Panc1 (cell line): ENCODE measurements at regions not wholly inside any gene's neighbourhood (a gene's known extent, or its start where the extent isn't known, plus 50 kb on each side); places are given as distances from the start of the nearest gene placed in this dataset.
"Not testable (repeated sequence)": the region's sequence is repeated elsewhere in the genome, so short reads cannot be mapped to it uniquely, and the experiment has no call there.

Experiments used
- ATAC-seq: fragments of 200-7000 bp; cut with Tn5 transposase; 2 replicates; pipeline ENCODE4 v1.9.1; 2020; ENCODE audit warnings: mild to moderate bottlenecking, moderate library complexity
- BruUV-seq: library from RNA; stranded (reverse); fragments of 400-500 nt; replicated peaks from 2 replicates; lab custom pipeline; 2021; lab: Mats Ljungman, UMichigan
- CTCF ChIA-PET: fragments of 300-600 bp; sonication (Branson Sonifier 250); formaldehyde crosslinking; loops from one replicate; lab custom pipeline; 2022; ENCODE audit warnings: antibody characterized with exemption; lab: Charles Lee
- POLR2A ChIA-PET: fragments of 300-600 bp; sonication (Branson Sonifier 250); formaldehyde crosslinking; loops from one replicate; lab custom pipeline; 2022; ENCODE audit warnings: antibody characterized with exemption; lab: Charles Lee
- DNase-seq: peaks from one replicate; pipeline ENCODE4 v3.0.0-alpha.2; 2010; ENCODE audit warnings: low read depth, low spot score
- H3K27ac ChIP-seq: 2 replicates; pipeline ENCODE4 v1.5.1; 2011; ENCODE audit warnings: mild to moderate bottlenecking, low read length, inconsistent platforms
- H3K27me3 ChIP-seq: fragments of 200-500 bp; sonication (Bioruptor generic); 2 replicates; pipeline ENCODE4 v1.6.0; 2014; ENCODE audit warnings: low read length, inconsistent platforms; ENCODE audit not compliant: control insufficient read depth, insufficient read depth
- H3K36me3 ChIP-seq: fragments of 200-500 bp; sonication (Bioruptor generic); 2 replicates; pipeline ENCODE4 v1.5.1; 2014; ENCODE audit warnings: inconsistent platforms, mild to moderate bottlenecking, low read length, moderate library complexity; ENCODE audit not compliant: control insufficient read depth, insufficient read depth
- H3K4me1 ChIP-seq: 2 replicates; pipeline ENCODE4 v1.5.1; 2011; ENCODE audit warnings: inconsistent platforms, mild to moderate bottlenecking, low read length, moderate library complexity; ENCODE audit not compliant: control insufficient read depth, insufficient read depth
- H3K4me3 ChIP-seq, 2 experiments: 2 replicates each; pipeline ENCODE4 v1.5.1; 2011 to 2012; ENCODE audit warnings: low read depth in 2 of 2, low read length in 2 of 2, mild to moderate bottlenecking in 2 of 2, inconsistent platforms in 1 of 2, moderate library complexity in 1 of 2
- H3K9me3 ChIP-seq: fragments of 200-500 bp; sonication (Bioruptor generic); 2 replicates; pipeline ENCODE4 v1.5.1; 2014; ENCODE audit warnings: low read depth, mild to moderate bottlenecking, inconsistent platforms, low read length, moderate library complexity; ENCODE audit not compliant: control insufficient read depth, insufficient read depth
- POLR2AphosphoS5 ChIP-seq: IDR thresholded peaks from 2 replicates; pipeline ENCODE4 v1.6.1; 2012; ENCODE audit warnings: mild to moderate bottlenecking, low read depth, low read length, moderate library complexity
- SIN3A ChIP-seq: IDR thresholded peaks from 2 replicates; pipeline ENCODE4 v1.6.1; 2012; ENCODE audit warnings: low read depth, mild to moderate bottlenecking, low read length, moderate library complexity, borderline replicate concordance; ENCODE audit not compliant: insufficient read depth
- in situ Hi-C: cut with HindIII; loops from 2 replicates; pipeline ENCODE4 v1.10.0; 2016; ENCODE audit warnings: low sequenced_read_pairs, low pct_unique_long_range_greater_than_20kb
- intact Hi-C: fragments of 100-400 bp; cut with micrococcal nuclease; formaldehyde crosslinking; loops from one replicate; pipeline ENCODE4 v1.10.0; 2022; ENCODE audit not compliant: unreplicated experiment
- TF ChIP-seq, protein P1 (sequence below), 2 experiments: IDR thresholded peaks; 2 replicates each; pipeline ENCODE4 v1.6.1; 2011 to 2012; ENCODE audit warnings: low read depth in 2 of 2, control low read depth in 1 of 2, low read length in 1 of 2, mild to moderate bottlenecking in 1 of 2, moderate library complexity in 1 of 2; ENCODE audit not compliant: insufficient read depth in 1 of 2
- TF ChIP-seq, protein P2 (sequence below): fragments of 450-650 bp; IDR thresholded peaks from 2 replicates; pipeline ENCODE4 v1.5.1; 2017; ENCODE audit warnings: mild to moderate bottlenecking

DNA sequence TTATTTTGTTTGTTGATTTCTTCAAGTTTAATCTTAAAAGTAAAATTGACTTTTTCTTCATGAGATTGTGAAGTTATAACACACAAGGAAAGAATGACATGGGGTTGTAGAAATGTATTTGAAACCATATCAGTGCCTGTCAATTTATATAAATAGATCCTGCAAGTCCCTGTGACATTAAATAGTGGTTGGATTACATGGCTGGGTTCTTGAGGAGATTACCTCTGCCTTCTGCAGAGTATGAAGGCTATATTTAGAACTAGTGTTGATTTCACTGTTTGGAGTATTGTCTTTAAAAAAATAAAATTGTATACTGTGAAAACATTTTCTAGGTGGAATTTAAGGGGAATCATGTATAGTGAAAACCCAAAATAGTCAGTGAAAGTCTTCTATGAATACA lies 385.8 kb upstream of the SMIM30 start:
- DNase-seq (no peak), ATAC-seq (no peak)
- Histone ChIP-seq H3K9me3 (no peaks in the 10 kb centered on the region), H3K27me3 (no peaks in the 10 kb centered on the region), H3K4me3 (no peak overlapping the region), H3K4me1 (no peaks in the 10 kb centered on the region), H3K36me3 (no peaks in the 10 kb centered on the region), H3K27ac (no peak overlapping the region)
- ChIA-PET CTCF (no interaction called here), POLR2A (no interaction called here)
- in situ Hi-C loops (no loop called here), intact Hi-C loops (no loop called here)
- BruUV-seq, result no TSS peak
- TF ChIP-seq POLR2AphosphoS5 (no peak), SIN3A (no peak)
- TF ChIP-seq, protein P1, sequence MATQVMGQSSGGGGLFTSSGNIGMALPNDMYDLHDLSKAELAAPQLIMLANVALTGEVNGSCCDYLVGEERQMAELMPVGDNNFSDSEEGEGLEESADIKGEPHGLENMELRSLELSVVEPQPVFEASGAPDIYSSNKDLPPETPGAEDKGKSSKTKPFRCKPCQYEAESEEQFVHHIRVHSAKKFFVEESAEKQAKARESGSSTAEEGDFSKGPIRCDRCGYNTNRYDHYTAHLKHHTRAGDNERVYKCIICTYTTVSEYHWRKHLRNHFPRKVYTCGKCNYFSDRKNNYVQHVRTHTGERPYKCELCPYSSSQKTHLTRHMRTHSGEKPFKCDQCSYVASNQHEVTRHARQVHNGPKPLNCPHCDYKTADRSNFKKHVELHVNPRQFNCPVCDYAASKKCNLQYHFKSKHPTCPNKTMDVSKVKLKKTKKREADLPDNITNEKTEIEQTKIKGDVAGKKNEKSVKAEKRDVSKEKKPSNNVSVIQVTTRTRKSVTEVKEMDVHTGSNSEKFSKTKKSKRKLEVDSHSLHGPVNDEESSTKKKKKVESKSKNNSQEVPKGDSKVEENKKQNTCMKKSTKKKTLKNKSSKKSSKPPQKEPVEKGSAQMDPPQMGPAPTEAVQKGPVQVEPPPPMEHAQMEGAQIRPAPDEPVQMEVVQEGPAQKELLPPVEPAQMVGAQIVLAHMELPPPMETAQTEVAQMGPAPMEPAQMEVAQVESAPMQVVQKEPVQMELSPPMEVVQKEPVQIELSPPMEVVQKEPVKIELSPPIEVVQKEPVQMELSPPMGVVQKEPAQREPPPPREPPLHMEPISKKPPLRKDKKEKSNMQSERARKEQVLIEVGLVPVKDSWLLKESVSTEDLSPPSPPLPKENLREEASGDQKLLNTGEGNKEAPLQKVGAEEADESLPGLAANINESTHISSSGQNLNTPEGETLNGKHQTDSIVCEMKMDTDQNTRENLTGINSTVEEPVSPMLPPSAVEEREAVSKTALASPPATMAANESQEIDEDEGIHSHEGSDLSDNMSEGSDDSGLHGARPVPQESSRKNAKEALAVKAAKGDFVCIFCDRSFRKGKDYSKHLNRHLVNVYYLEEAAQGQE (IDR thresholded peaks at IDR 0.05; ENCODE audit: insufficient read depth in 1 of 2, low read depth in 2 of 2, low read length in 1 of 2), result no peak
- TF ChIP-seq, protein P2, sequence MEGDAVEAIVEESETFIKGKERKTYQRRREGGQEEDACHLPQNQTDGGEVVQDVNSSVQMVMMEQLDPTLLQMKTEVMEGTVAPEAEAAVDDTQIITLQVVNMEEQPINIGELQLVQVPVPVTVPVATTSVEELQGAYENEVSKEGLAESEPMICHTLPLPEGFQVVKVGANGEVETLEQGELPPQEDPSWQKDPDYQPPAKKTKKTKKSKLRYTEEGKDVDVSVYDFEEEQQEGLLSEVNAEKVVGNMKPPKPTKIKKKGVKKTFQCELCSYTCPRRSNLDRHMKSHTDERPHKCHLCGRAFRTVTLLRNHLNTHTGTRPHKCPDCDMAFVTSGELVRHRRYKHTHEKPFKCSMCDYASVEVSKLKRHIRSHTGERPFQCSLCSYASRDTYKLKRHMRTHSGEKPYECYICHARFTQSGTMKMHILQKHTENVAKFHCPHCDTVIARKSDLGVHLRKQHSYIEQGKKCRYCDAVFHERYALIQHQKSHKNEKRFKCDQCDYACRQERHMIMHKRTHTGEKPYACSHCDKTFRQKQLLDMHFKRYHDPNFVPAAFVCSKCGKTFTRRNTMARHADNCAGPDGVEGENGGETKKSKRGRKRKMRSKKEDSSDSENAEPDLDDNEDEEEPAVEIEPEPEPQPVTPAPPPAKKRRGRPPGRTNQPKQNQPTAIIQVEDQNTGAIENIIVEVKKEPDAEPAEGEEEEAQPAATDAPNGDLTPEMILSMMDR, result no peak

DNA sequence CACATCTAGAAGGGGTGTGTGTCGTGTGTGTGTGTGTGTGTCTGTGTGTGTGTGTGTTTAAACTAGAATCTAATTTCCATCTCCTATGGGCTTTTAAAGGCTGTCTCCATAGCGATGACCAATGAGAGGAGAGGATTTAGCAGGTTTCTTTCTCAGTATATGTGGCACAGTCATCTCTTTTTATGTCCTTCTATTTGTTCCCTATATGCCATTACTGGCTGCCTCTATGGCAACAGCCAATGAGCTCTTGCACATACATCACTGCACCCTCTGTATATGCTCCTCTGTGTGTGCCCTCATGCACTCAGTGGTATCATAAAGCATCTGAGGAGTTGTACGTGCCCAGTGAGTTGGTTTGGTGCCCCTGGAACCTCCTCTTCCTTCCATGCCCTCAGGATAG lies 378.2 kb upstream of the SMIM30 start:
- H3K4me1 ChIP-seq, H3K27me3 ChIP-seq, BruUV-seq, DNase-seq, in situ Hi-C loops, CTCF ChIA-PET, ATAC-seq, H3K4me3 ChIP-seq, H3K36me3 ChIP-seq, H3K27ac ChIP-seq, POLR2A ChIA-PET, intact Hi-C loops, H3K9me3 ChIP-seq: not testable (repeated sequence)

DNA sequence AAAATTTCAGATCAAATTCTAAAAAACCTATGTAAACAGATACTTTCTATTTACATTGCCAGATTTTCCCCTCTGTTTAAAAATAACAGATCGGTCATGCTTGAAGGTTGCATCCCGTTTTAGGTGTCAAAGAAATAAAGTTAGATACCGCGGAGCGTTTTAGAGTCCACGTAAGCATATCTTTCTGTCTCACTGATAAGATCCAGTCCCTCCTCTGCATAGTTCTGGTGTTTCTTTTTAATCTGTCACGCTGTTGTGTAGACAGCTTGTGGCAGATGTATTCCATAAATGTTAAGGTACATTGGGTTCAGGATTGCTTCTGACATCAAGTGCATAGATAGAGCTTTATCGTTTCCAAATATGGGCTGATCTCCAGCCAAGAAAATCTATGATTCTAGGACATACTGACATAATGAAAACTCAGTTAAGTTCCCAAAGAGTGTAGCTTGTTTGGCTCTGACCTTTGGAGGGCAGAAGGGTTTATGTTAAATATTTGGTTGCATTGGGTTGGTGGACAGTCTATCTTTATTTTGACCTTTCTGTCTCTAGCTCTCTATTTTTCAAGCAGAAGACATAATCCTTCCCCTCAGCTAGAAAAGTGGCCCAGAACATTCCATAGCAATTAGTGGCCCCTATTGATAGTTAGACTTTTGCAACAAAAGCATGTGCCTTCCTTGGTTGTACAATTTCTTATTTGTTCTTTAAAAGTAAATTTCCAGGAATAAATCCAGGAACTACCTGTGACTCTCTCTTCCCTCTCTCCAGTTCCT lies 376.6 kb upstream of the SMIM30 start:
- ATAC-seq, H3K4me1 ChIP-seq, H3K27me3 ChIP-seq, intact Hi-C loops, DNase-seq, H3K36me3 ChIP-seq, H3K27ac ChIP-seq, CTCF ChIA-PET, H3K9me3 ChIP-seq, POLR2A ChIA-PET, in situ Hi-C loops, H3K4me3 ChIP-seq, BruUV-seq: not testable (repeated sequence)
